Breast epithelium (tissue), 3 donors: ENCODE measurements at regions not wholly inside any gene's neighbourhood (a gene's known extent, or its start where the extent isn't known, plus 50 kb on each side); places are given as distances from the start of the nearest gene placed in this dataset.

ENCODE experiments used
- POLR2A ChIP-seq: fragments of 450-650 bp; IDR thresholded peaks from one replicate; pipeline ENCODE4 v1.6.1; 2016; ENCODE audit warnings: antibody characterized with exemption, mild to moderate bottlenecking, moderate library complexity
- POLR2AphosphoS5 ChIP-seq, 3 donors: sonication (generic); formaldehyde crosslinking; IDR thresholded peaks; one replicate each; pipeline ENCODE4 v1.6.1; 2017; ENCODE audit warnings: antibody characterized with exemption in 3 of 3
- TF ChIP-seq, protein P1 (sequence below), 3 donors: fragments of 450-650 bp; IDR thresholded peaks; one replicate each; pipeline ENCODE4 v1.5.1; 2016 to 2017; ENCODE audit warnings: antibody characterized with exemption in 3 of 3, mild to moderate bottlenecking in 3 of 3, moderate library complexity in 3 of 3

DNA sequence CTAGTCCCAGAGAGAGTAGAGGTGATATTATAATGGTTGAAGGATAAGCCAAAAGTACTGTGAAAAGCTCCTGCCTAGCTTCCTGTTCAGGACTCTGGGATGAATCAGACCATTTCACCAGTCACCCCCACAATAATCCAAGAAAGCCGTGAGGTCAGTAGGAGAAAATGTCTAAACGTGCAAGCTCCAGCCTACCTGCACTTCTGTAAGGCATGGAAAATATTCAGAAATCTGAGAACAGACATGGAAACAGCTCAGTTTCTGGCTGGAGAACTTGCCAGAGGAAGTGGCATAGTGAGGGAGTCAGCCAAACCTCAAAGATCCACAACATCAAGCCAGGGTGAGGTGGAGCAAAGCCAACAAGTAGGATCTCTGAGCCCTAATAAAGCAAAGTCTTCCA is 58.2 kb downstream of the ELAPOR2 start:
- TF ChIP-seq, protein P1, sequence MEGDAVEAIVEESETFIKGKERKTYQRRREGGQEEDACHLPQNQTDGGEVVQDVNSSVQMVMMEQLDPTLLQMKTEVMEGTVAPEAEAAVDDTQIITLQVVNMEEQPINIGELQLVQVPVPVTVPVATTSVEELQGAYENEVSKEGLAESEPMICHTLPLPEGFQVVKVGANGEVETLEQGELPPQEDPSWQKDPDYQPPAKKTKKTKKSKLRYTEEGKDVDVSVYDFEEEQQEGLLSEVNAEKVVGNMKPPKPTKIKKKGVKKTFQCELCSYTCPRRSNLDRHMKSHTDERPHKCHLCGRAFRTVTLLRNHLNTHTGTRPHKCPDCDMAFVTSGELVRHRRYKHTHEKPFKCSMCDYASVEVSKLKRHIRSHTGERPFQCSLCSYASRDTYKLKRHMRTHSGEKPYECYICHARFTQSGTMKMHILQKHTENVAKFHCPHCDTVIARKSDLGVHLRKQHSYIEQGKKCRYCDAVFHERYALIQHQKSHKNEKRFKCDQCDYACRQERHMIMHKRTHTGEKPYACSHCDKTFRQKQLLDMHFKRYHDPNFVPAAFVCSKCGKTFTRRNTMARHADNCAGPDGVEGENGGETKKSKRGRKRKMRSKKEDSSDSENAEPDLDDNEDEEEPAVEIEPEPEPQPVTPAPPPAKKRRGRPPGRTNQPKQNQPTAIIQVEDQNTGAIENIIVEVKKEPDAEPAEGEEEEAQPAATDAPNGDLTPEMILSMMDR (IDR thresholded peaks at IDR 0.05): no peak
- TF ChIP-seq POLR2AphosphoS5 (IDR thresholded peaks at IDR 0.05) (no peak), POLR2A (no peak)
